Upper lobe of right lung (tissue), 1 donor: ENCODE measurements at regions not wholly inside any gene's neighbourhood (a gene's known extent, or its start where the extent isn't known, plus 50 kb on each side); places are given as distances from the start of the nearest gene placed in this dataset.

Source experiments
- ATAC-seq: fragments of 200-7000 bp; cut with Tn5 transposase; one replicate; pipeline ENCODE4 v1.9.1; 2020; ENCODE audit warnings: mild to moderate bottlenecking, moderate library complexity
- DNase-seq: peaks from one replicate; pipeline ENCODE4 v3.0.0-alpha.2; 2020
- H3K27ac ChIP-seq: fragments of 200-600 bp; one replicate; pipeline ENCODE4 v1.8.0; 2022
- H3K27me3 ChIP-seq: fragments of 200-600 bp; one replicate; pipeline ENCODE4 v1.8.0; 2022; ENCODE audit warnings: mild to moderate bottlenecking
- H3K36me3 ChIP-seq: fragments of 200-600 bp; one replicate; pipeline ENCODE4 v1.8.0; 2022
- H3K4me1 ChIP-seq: fragments of 200-600 bp; one replicate; pipeline ENCODE4 v1.8.0; 2022
- H3K4me3 ChIP-seq: fragments of 200-600 bp; one replicate; pipeline ENCODE4 v1.8.0; 2022; ENCODE audit warnings: mild to moderate bottlenecking
- H3K9me3 ChIP-seq: fragments of 200-600 bp; one replicate; pipeline ENCODE4 v1.8.0; 2022
- intact Hi-C: fragments of 100-400 bp; cut with DNase I; formaldehyde crosslinking; loops from one replicate; pipeline ENCODE4 v1.11.0; 2022
- TF ChIP-seq, protein P1 (sequence below): fragments of 200-600 bp; IDR thresholded peaks from one replicate; pipeline ENCODE4 v1.8.0; 2022; ENCODE audit warnings: antibody characterized with exemption
- donor health status: DM: no; HTN: yes; CAD: no; lungs with severe emphysema.

DNA sequence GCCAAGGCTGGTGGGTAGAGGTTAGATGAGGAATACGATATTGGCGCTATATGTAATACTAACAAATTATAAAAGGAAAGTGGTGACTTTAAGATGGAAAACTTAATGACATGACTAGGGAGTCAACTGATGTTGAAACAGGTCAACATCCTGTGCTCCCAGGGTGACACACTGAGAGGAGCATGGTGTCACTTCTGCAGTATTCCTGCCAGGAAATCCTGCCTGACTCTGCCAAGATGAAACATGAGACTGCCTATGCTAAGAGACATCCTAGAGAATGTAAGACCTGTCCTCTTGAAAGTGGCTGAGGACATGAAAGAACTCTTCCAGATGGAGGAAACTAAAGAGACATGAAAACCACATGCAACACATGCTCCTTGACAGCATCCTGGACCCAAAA, 65.0 kb upstream of the KCND3 start:
- no peaks in the 10 kb centered on the region for H3K36me3 ChIP-seq
- DNase-seq (no peak), ATAC-seq (no peak)
- TF ChIP-seq, protein P1, sequence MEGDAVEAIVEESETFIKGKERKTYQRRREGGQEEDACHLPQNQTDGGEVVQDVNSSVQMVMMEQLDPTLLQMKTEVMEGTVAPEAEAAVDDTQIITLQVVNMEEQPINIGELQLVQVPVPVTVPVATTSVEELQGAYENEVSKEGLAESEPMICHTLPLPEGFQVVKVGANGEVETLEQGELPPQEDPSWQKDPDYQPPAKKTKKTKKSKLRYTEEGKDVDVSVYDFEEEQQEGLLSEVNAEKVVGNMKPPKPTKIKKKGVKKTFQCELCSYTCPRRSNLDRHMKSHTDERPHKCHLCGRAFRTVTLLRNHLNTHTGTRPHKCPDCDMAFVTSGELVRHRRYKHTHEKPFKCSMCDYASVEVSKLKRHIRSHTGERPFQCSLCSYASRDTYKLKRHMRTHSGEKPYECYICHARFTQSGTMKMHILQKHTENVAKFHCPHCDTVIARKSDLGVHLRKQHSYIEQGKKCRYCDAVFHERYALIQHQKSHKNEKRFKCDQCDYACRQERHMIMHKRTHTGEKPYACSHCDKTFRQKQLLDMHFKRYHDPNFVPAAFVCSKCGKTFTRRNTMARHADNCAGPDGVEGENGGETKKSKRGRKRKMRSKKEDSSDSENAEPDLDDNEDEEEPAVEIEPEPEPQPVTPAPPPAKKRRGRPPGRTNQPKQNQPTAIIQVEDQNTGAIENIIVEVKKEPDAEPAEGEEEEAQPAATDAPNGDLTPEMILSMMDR: no peak
- H3K27ac ChIP-seq: no peak overlapping the region
- no peaks in the 10 kb centered on the region for H3K9me3 ChIP-seq
- no peaks in the 10 kb centered on the region for H3K4me1 ChIP-seq
- H3K27me3 ChIP-seq: peaks cover 10% of the 10 kb centered on the region
- intact Hi-C loops: no loop called here
- no peak overlapping the region for H3K4me3 ChIP-seq

DNA sequence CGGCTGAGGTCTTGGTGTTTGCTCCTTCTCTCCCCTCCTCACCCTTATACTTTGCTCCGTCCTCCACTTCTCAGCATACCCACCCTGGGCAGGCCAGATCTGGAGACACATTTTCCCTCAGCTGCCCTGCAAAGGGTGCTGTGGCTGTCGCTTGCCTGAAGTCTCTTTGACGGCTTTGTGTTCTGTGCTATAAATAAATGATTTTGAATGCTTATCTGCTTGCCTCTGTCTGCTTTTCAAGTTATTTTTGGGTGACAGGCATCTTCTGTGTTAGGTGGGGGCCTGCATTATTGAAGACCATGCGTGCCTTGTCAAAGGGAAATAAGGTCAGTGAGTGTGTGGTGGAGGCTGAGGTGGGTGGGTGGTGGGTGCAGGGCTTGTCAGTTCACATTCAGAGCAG, 66.9 kb upstream of the KCND3 start:
- H3K27ac ChIP-seq: no peak overlapping the region
- no peak overlapping the region for H3K4me3 ChIP-seq
- no peaks in the 10 kb centered on the region for H3K36me3 ChIP-seq
- no peaks in the 10 kb centered on the region for H3K4me1 ChIP-seq
- no peaks in the 10 kb centered on the region for H3K27me3 ChIP-seq
- no peaks in the 10 kb centered on the region for H3K9me3 ChIP-seq
- no peak for DNase-seq
- intact Hi-C loops: no loop called here
- no peak for ATAC-seq
- TF ChIP-seq, protein P1: no peak

DNA sequence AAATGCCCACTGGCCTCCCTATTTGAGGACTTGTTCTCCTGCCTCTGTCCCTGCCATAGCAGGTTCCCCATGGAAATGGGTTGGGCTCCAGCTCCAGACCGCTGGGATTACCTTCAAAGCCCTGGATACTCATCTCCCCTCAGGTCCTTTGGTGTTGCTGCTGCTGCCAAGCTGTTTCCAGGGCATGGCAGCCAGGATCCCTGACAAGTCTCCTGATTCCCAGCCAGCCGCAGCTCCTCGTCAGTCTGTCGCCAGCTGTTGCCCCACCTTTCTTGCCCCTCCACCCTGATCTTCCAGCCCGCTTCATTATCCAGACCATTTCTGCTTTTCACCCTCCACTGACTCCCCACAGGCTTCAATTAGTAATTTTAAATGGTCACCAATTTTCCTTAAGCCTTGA, 68.3 kb upstream of the KCND3 start:
- intact Hi-C loops: no loop called here
- Histone ChIP-seq H3K27ac (no peak overlapping the region), H3K36me3 (no peaks in the 10 kb centered on the region), H3K27me3 (no peaks in the 10 kb centered on the region), H3K4me1 (no peaks in the 10 kb centered on the region), H3K9me3 (no peaks in the 10 kb centered on the region), H3K4me3 (no peak overlapping the region)
- ATAC-seq (no peak), DNase-seq (no peak)
- TF ChIP-seq, protein P1: no peak

DNA sequence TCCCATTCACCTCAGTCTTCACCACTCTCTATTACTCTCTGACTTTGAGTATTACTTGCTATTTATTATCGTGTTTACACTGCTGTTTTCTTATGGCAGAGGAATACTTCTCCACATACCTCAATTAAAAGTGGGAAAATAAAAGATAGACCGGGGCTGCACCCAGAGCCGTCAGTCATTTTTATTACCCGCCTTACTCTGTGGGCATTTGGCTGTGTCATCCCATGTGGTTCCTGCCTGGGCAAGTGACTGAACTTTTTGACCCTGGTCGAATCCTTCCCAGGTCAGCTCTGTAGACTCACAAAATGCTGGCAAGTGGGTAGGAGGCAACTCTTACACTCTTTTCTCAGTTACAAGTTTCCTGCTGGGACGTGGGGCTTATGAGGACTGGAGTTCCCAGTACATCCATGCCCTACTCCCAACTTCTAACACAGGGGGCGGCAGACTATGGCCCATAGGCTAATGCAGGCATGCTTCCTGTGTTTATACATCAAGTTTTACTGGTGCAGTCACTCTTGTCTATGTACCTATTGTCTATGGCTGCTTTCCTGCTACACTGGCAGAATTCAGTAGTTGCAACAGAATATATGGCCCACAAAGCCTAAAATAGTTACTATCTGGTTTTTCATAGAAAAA, 69.5 kb upstream of the KCND3 start:
- no peak overlapping the region for H3K27ac ChIP-seq
- H3K4me1 ChIP-seq: no peaks in the 10 kb centered on the region
- no peaks in the 10 kb centered on the region for H3K27me3 ChIP-seq
- no peaks in the 10 kb centered on the region for H3K36me3 ChIP-seq
- intact Hi-C loops: no loop called here
- TF ChIP-seq, protein P1: no peak
- no peaks in the 10 kb centered on the region for H3K9me3 ChIP-seq
- DNase-seq (no peak), ATAC-seq (no peak)
- no peak overlapping the region for H3K4me3 ChIP-seq

GRCh38 chr1:112059679-112060078, 70.2 kb upstream of the KCND3 start:
- ATAC-seq: peak; percentile 19
- intact Hi-C loops: no loop called here
- TF ChIP-seq, protein P1: no peak
- H3K4me1 ChIP-seq: no peaks in the 10 kb centered on the region
- no peak overlapping the region for H3K4me3 ChIP-seq
- H3K9me3 ChIP-seq: no peaks in the 10 kb centered on the region
- H3K27me3 ChIP-seq: no peaks in the 10 kb centered on the region
- DNase-seq: no peak
- H3K27ac ChIP-seq: no peak overlapping the region
- H3K36me3 ChIP-seq: no peaks in the 10 kb centered on the region

DNA sequence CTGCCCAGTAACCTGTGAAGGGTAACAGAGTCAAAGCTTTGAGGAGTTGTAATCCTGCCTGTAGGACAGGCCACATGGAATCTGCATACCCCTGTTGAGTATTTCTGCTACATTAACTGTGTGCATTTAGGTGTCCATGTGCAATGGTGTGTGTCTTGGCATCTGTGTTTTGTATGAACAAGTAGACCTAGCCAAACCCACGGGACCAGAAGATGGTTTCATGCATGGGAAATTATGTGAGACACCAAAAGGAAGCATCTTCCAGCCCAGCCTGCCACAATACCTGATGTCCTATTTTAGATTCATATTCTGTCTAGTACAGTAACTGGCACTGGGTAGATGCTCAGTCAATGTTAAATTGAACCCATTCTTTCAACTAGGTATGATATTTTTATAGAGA, 70.8 kb upstream of the KCND3 start:
- Histone ChIP-seq H3K27me3 (peaks cover 4% of the 10 kb centered on the region), H3K4me3 (no peak overlapping the region), H3K9me3 (no peaks in the 10 kb centered on the region), H3K4me1 (no peaks in the 10 kb centered on the region), H3K36me3 (no peaks in the 10 kb centered on the region), H3K27ac (no peak overlapping the region)
- no peak for DNase-seq
- no peak for ATAC-seq
- TF ChIP-seq, protein P1: no peak
- intact Hi-C loops: no loop called here
